ENCODE measurements at regions not wholly inside any gene's neighbourhood (a gene's known extent, or its start where the extent isn't known, plus 50 kb on each side); places are given as distances from the start of the nearest gene placed in this dataset.

GRCh38 chr12:25723921-25724491 is 170.9 kb upstream of the LMNTD1 start:
- no peak for TF ChIP-seq CTCF (IDR thresholded peaks at IDR 0.05; ENCODE audit: low read depth, low read length)
- TF ChIP-seq POLR2A (IDR thresholded peaks at IDR 0.05; ENCODE audit: extremely low read depth, insufficient read length), result no peak
